ENCODE measurements at regions not wholly inside any gene's neighbourhood (a gene's known extent, or its start where the extent isn't known, plus 50 kb on each side); places are given as distances from the start of the nearest gene placed in this dataset.
A peak's percentile ranks its signal among the peaks of the same experiment; 100 is the strongest.

DNA sequence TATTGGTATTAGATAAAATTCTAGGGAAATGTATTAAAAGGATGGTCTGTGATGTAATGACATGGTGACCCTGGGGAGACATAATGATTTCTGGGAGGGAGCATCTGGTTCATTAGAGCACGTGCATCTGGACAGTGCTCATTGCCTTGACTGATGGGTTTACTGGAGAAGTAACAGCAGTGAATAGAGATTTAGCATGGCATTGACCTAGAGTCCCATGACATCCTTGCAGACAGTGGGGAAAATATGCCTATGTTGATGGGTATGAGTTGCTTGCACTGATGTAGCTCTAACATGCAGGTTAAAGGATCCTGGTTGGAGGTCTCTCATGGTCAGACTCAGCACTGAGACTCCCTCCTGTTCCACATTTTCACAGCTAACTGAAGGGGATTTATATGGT, 164.1 kb upstream of the OLIG3 start:
- no peak overlapping the region for H3K4me3 ChIP-seq
- H3K27me3 ChIP-seq: no peaks in the 10 kb centered on the region
- no peak for TF ChIP-seq POLR2A (IDR thresholded peaks at IDR 0.05)
- TF ChIP-seq, protein P1, sequence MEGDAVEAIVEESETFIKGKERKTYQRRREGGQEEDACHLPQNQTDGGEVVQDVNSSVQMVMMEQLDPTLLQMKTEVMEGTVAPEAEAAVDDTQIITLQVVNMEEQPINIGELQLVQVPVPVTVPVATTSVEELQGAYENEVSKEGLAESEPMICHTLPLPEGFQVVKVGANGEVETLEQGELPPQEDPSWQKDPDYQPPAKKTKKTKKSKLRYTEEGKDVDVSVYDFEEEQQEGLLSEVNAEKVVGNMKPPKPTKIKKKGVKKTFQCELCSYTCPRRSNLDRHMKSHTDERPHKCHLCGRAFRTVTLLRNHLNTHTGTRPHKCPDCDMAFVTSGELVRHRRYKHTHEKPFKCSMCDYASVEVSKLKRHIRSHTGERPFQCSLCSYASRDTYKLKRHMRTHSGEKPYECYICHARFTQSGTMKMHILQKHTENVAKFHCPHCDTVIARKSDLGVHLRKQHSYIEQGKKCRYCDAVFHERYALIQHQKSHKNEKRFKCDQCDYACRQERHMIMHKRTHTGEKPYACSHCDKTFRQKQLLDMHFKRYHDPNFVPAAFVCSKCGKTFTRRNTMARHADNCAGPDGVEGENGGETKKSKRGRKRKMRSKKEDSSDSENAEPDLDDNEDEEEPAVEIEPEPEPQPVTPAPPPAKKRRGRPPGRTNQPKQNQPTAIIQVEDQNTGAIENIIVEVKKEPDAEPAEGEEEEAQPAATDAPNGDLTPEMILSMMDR (IDR thresholded peaks at IDR 0.05 in 4 of 5, conservative IDR thresholded peaks at IDR 0.05 in 1 of 5): no peak
- no peak for DNase-seq
- ATAC-seq: no peak
- H3K27ac ChIP-seq: no peak overlapping the region
- H3K36me3 ChIP-seq: no peaks in the 10 kb centered on the region
- no peaks in the 10 kb centered on the region for H3K4me1 ChIP-seq
- in situ Hi-C loops (cut with MboI; ENCODE audit: low sequenced_read_pairs in 4 of 4) (no loop called here), intact Hi-C loops (cut with DNase I; ENCODE audit: low total_unique reads) (no loop called here)
- H3K9me3 ChIP-seq: peaks cover 0 to 25% (median 3%) of the 10 kb centered on the region in 3 donors

DNA sequence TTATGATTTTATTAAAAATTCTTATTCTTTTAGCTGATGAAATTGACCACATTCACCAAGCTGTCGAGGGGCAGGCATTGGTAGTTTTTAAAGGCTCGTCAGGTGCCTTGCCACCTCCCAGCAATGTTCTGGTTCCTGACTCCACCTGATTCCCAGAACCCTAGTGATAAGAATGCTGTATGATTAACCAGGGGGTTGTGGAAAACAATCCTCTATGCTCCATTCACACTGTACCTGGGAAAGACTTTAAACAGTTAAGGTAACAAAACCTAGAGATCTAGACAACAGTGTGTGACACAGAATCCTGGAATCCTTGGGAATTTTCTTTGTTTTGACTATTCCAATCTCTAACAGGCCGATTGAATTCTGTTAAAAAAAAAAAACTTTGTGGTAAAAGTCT, 165.7 kb upstream of the OLIG3 start:
- Histone ChIP-seq H3K36me3 (no peaks in the 10 kb centered on the region), H3K4me1 (no peaks in the 10 kb centered on the region), H3K9me3 (peaks cover 0 to 12% (median 0%) of the 10 kb centered on the region in 3 donors), H3K27me3 (no peaks in the 10 kb centered on the region), H3K4me3 (no peak overlapping the region), H3K27ac (no peak overlapping the region)
- ATAC-seq: no peak
- no peak for DNase-seq
- in situ Hi-C loops (cut with MboI; ENCODE audit: low sequenced_read_pairs in 4 of 4): no loop called here
- intact Hi-C loops (cut with DNase I; ENCODE audit: low total_unique reads): no loop called here
- TF ChIP-seq, protein P1 (IDR thresholded peaks at IDR 0.05 in 4 of 5, conservative IDR thresholded peaks at IDR 0.05 in 1 of 5): no peak
- TF ChIP-seq POLR2A (IDR thresholded peaks at IDR 0.05): no peak

DNA sequence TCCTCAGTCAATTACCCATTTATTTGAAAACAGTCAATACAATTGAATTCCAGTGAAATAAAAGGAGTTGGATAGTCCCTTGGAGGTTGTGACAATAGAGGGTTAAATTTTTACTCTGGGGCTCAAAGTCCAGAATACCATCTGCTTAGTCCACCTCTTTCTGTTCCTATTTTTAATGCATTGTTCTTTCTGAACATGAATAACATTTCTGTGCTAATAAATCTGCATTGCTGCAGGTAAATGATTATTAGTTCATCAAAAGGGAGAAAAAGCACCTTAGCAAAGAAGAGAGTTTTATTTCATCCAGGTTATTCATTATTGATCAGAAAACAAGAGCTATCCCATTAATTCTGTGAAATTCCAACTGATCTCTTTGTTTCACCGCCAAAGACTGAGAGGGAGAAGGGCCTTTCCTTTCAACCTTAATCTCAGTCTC, 166.1 kb upstream of the OLIG3 start:
- peaks cover 0 to 8% (median 0%) of the 10 kb centered on the region in 3 donors for H3K9me3 ChIP-seq
- DNase-seq (no peak), ATAC-seq (no peak)
- in situ Hi-C loops (cut with MboI; ENCODE audit: low sequenced_read_pairs in 4 of 4) (no loop called here), intact Hi-C loops (cut with DNase I; ENCODE audit: low total_unique reads) (no loop called here)
- H3K27ac ChIP-seq: no peak overlapping the region
- H3K27me3 ChIP-seq: no peaks in the 10 kb centered on the region
- no peaks in the 10 kb centered on the region for H3K36me3 ChIP-seq
- H3K4me1 ChIP-seq: no peaks in the 10 kb centered on the region
- TF ChIP-seq POLR2A (IDR thresholded peaks at IDR 0.05): no peak
- TF ChIP-seq, protein P1 (IDR thresholded peaks at IDR 0.05 in 4 of 5, conservative IDR thresholded peaks at IDR 0.05 in 1 of 5): no peak
- H3K4me3 ChIP-seq: no peak overlapping the region

DNA sequence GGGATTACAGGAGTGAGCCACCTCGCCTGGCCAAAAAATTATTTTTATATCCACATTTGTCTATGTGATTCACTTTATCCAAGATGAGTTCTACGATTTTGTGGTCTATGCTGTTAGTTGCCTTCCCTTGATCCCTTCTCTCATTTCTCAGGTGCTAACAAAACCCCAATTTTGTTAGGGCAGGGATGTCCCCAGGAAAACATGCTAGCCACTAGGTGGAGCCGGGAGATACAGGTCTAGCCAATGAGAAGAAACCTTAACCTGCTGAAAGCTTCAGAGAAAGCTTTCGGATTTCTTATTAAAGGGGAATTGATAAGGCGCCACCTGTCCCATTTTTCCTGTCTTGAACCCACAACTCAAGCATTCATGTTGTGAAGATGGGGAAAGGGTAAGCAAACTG, 167.4 kb upstream of the OLIG3 start:
- H3K27me3 ChIP-seq: no peaks in the 10 kb centered on the region
- H3K36me3 ChIP-seq: no peaks in the 10 kb centered on the region
- intact Hi-C loops (cut with DNase I; ENCODE audit: low total_unique reads) (no loop called here), in situ Hi-C loops (cut with MboI; ENCODE audit: low sequenced_read_pairs in 4 of 4) (no loop called here)
- no peak overlapping the region for H3K27ac ChIP-seq
- H3K4me3 ChIP-seq: no peak overlapping the region
- TF ChIP-seq POLR2A (IDR thresholded peaks at IDR 0.05): no peak
- TF ChIP-seq, protein P1 (IDR thresholded peaks at IDR 0.05 in 4 of 5, conservative IDR thresholded peaks at IDR 0.05 in 1 of 5): peak in 2 of 5 experiments; percentile 23 to 30
- no peaks in the 10 kb centered on the region for H3K4me1 ChIP-seq
- H3K9me3 ChIP-seq: no peaks in the 10 kb centered on the region
- ATAC-seq (no peak), DNase-seq (no peak)

DNA sequence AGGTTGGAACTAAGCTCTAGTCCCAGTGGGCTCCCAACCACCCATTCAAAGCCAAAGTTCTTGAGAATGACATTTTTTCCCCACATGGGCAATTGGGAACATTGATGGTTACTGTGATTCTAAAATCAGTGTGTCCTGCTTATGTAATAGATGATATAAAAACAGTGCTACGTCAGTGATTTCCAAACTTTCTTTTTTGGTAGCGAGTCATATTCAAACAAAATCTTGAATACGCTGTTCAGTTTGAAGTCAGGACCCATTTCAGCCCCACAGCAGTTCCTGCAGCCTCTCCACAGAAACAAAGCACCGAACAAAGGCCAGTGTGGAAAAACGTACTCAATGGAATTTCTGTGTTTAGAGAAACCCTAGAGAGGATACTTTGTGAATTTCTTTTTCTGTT, 170.0 kb upstream of the OLIG3 start:
- Histone ChIP-seq H3K4me1 (no peaks in the 10 kb centered on the region), H3K36me3 (no peaks in the 10 kb centered on the region), H3K27me3 (no peaks in the 10 kb centered on the region), H3K4me3 (no peak overlapping the region), H3K9me3 (no peaks in the 10 kb centered on the region), H3K27ac (no peak overlapping the region)
- in situ Hi-C loops (cut with MboI; ENCODE audit: low sequenced_read_pairs in 4 of 4) (no loop called here), intact Hi-C loops (cut with DNase I; ENCODE audit: low total_unique reads) (no loop called here)
- DNase-seq (no peak), ATAC-seq (no peak)
- no peak for TF ChIP-seq POLR2A (IDR thresholded peaks at IDR 0.05)
- TF ChIP-seq, protein P1 (IDR thresholded peaks at IDR 0.05 in 4 of 5, conservative IDR thresholded peaks at IDR 0.05 in 1 of 5): no peak
